ENCODE measurements at regions not wholly inside any gene's neighbourhood (a gene's known extent, or its start where the extent isn't known, plus 50 kb on each side); places are given as distances from the start of the nearest gene placed in this dataset.

- H3K27ac ChIP-seq (ENCODE audit: low read depth in 1 of 2, low read length in 2 of 2), result no peak overlapping the region
- H3K4me1 ChIP-seq (ENCODE audit: control insufficient read depth in 4 of 4, insufficient read depth in 4 of 4, low read length in 3 of 4), result peaks cover 0 to 8% (median 5%) of the 10 kb centered on the region in 4 donors
- TF ChIP-seq ATF3 (IDR thresholded peaks at IDR 0.05), result no peak
- TF ChIP-seq REST (IDR thresholded peaks at IDR 0.05), result no peak
- TF ChIP-seq EGR1 (IDR thresholded peaks at IDR 0.05; ENCODE audit: low read depth in 2 of 2), result no peak
- no peak for TF ChIP-seq JUND (IDR thresholded peaks at IDR 0.05)
- no peak for TF ChIP-seq FOXA1 (IDR thresholded peaks at IDR 0.05)
- TF ChIP-seq SP1 (IDR thresholded peaks at IDR 0.05), result no peak
- no peak for TF ChIP-seq MAX (IDR thresholded peaks at IDR 0.05)
- no peak for TF ChIP-seq TAF1 (conservative IDR thresholded peaks at IDR 0.05)
- TF ChIP-seq CTCF (IDR thresholded peaks at IDR 0.05; ENCODE audit: low read depth, low read length, missing input control), result no peak
- no peak for TF ChIP-seq GABPA (IDR thresholded peaks at IDR 0.05 in 1 of 2, conservative IDR thresholded peaks at IDR 0.05 in 1 of 2)
- no peak for TF ChIP-seq HNF4A (conservative IDR thresholded peaks at IDR 0.05)
- no peak for TF ChIP-seq ZBTB33 (IDR thresholded peaks at IDR 0.05)
- H3K27me3 ChIP-seq (ENCODE audit: control insufficient read depth in 4 of 4, insufficient read depth in 4 of 4, low read length in 3 of 4), result no peaks in the 10 kb centered on the region
- no peaks in the 10 kb centered on the region for H3K9me3 ChIP-seq (ENCODE audit: control insufficient read depth in 4 of 4, low read length in 3 of 4)
- no peak overlapping the region for H3K4me3 ChIP-seq (ENCODE audit: low read depth in 1 of 3, low read length in 3 of 3)
- no peak overlapping the region for H3K9ac ChIP-seq (ENCODE audit: low read depth in 1 of 2, low read length in 2 of 2)
- no peaks in the 10 kb centered on the region for H3K36me3 ChIP-seq (ENCODE audit: control insufficient read depth in 4 of 4, insufficient read depth in 3 of 4, low read depth in 1 of 4, low read length in 3 of 4)
- WGBS, result 95% methylated on average over 2 of the region's 2 CpGs
- DNase-seq (ENCODE audit: low spot score), result no peak
These were observed 223.2 kb upstream of the HES1 start for GRCh38 chr3:193912621-193913178.

GRCh38 chr3:193914602-193915001 lies 221.3 kb upstream of the HES1 start:
- Histone ChIP-seq H3K36me3 (ENCODE audit: control insufficient read depth in 4 of 4, insufficient read depth in 3 of 4, low read depth in 1 of 4, low read length in 3 of 4) (no peaks in the 10 kb centered on the region), H3K4me3 (ENCODE audit: low read depth in 1 of 3, low read length in 3 of 3) (no peak overlapping the region), H3K9ac (ENCODE audit: low read depth in 1 of 2, low read length in 2 of 2) (no peak overlapping the region), H3K4me1 (ENCODE audit: control insufficient read depth in 4 of 4, insufficient read depth in 4 of 4, low read length in 3 of 4) (peaks cover 0 to 8% (median 5%) of the 10 kb centered on the region in 4 donors), H3K27ac (ENCODE audit: low read depth in 1 of 2, low read length in 2 of 2) (no peak overlapping the region), H3K27me3 (ENCODE audit: control insufficient read depth in 4 of 4, insufficient read depth in 4 of 4, low read length in 3 of 4) (no peaks in the 10 kb centered on the region), H3K9me3 (ENCODE audit: control insufficient read depth in 4 of 4, low read length in 3 of 4) (no peaks in the 10 kb centered on the region)
- TF ChIP-seq YY1 (IDR thresholded peaks at IDR 0.05), result no peak
- no peak for TF ChIP-seq HNF4G (IDR thresholded peaks at IDR 0.05)
- no peak for TF ChIP-seq TAF1 (conservative IDR thresholded peaks at IDR 0.05)
- no peak for TF ChIP-seq SP1 (IDR thresholded peaks at IDR 0.05)
- TF ChIP-seq MAX (IDR thresholded peaks at IDR 0.05), result no peak
- TF ChIP-seq ATF3 (IDR thresholded peaks at IDR 0.05), result no peak
- no peak for TF ChIP-seq REST (IDR thresholded peaks at IDR 0.05)
- no peak for TF ChIP-seq RXRA (IDR thresholded peaks at IDR 0.05)
- TF ChIP-seq CTCF (IDR thresholded peaks at IDR 0.05; ENCODE audit: low read depth, low read length, missing input control), result no peak
- TF ChIP-seq FOXA1 (IDR thresholded peaks at IDR 0.05), result no peak
- TF ChIP-seq NR2F2 (IDR thresholded peaks at IDR 0.05), result no peak
- TF ChIP-seq HNF4A (conservative IDR thresholded peaks at IDR 0.05), result no peak
- TF ChIP-seq EGR1 (IDR thresholded peaks at IDR 0.05; ENCODE audit: low read depth in 2 of 2), result no peak
- DNase-seq (ENCODE audit: low spot score), result no peak
- WGBS, result 69% methylated on average over 1 of the region's 1 CpG

Measured in liver (tissue), 8 donors.